IPS-15b (cell line): ENCODE measurements at regions not wholly inside any gene's neighbourhood (a gene's known extent, or its start where the extent isn't known, plus 50 kb on each side); places are given as distances from the start of the nearest gene placed in this dataset.

Experiments used
- H3K27me3 ChIP-seq: one replicate; pipeline ENCODE4 v1.6.1; 2013; ENCODE audit warnings: low read length; ENCODE audit not compliant: control insufficient read depth, insufficient read depth
- H3K36me3 ChIP-seq: one replicate; pipeline ENCODE4 v1.6.1; 2013; ENCODE audit warnings: low read length; ENCODE audit not compliant: control insufficient read depth, insufficient read depth
- H3K4me1 ChIP-seq: one replicate; pipeline ENCODE4 v1.6.1; 2013; ENCODE audit warnings: mild to moderate bottlenecking, low read length; ENCODE audit not compliant: control insufficient read depth, insufficient read depth
- H3K4me3 ChIP-seq: one replicate; pipeline ENCODE4 v1.5.1; 2013; ENCODE audit warnings: low read depth, low read length
- H3K9ac ChIP-seq: one replicate; pipeline ENCODE4 v1.6.1; 2013; ENCODE audit warnings: low read depth, mild to moderate bottlenecking, low read length
- H3K9me3 ChIP-seq: one replicate; pipeline ENCODE4 v1.6.1; 2013; ENCODE audit warnings: mild to moderate bottlenecking, low read length; ENCODE audit not compliant: control insufficient read depth, insufficient read depth

- no peaks in the 10 kb centered on the region for H3K9me3 ChIP-seq
- no peaks in the 10 kb centered on the region for H3K36me3 ChIP-seq
- H3K4me1 ChIP-seq: no peaks in the 10 kb centered on the region
- H3K4me3 ChIP-seq: no peak overlapping the region
- no peaks in the 10 kb centered on the region for H3K27me3 ChIP-seq
- no peak overlapping the region for H3K9ac ChIP-seq
Measured at GRCh38 chr10:120314442-120314841, 142.6 kb upstream of the PLPP4 start.

- no peaks in the 10 kb centered on the region for H3K9me3 ChIP-seq
- H3K27me3 ChIP-seq: no peaks in the 10 kb centered on the region
- H3K4me1 ChIP-seq: no peaks in the 10 kb centered on the region
- H3K9ac ChIP-seq: no peak overlapping the region
- no peaks in the 10 kb centered on the region for H3K36me3 ChIP-seq
- H3K4me3 ChIP-seq: no peak overlapping the region
Measured at GRCh38 chr10:120318862-120319261, 138.2 kb upstream of the PLPP4 start.

GRCh38 chr10:120327675-120328074 lies 129.4 kb upstream of the PLPP4 start:
- Histone ChIP-seq H3K4me1 (no peaks in the 10 kb centered on the region), H3K4me3 (no peak overlapping the region), H3K27me3 (no peaks in the 10 kb centered on the region), H3K9ac (no peak overlapping the region), H3K36me3 (no peaks in the 10 kb centered on the region), H3K9me3 (no peaks in the 10 kb centered on the region)

- H3K4me3 ChIP-seq: no peak overlapping the region
- no peaks in the 10 kb centered on the region for H3K36me3 ChIP-seq
- no peaks in the 10 kb centered on the region for H3K27me3 ChIP-seq
- H3K9ac ChIP-seq: no peak overlapping the region
- H3K4me1 ChIP-seq: no peaks in the 10 kb centered on the region
- no peaks in the 10 kb centered on the region for H3K9me3 ChIP-seq
Measured at GRCh38 chr10:120328647-120329046, 128.4 kb upstream of the PLPP4 start.

GRCh38 chr10:120335553-120335952 lies 121.5 kb upstream of the PLPP4 start:
- no peak overlapping the region for H3K4me3 ChIP-seq
- no peaks in the 10 kb centered on the region for H3K9me3 ChIP-seq
- H3K9ac ChIP-seq: no peak overlapping the region
- H3K27me3 ChIP-seq: no peaks in the 10 kb centered on the region
- H3K36me3 ChIP-seq: no peaks in the 10 kb centered on the region
- H3K4me1 ChIP-seq: no peaks in the 10 kb centered on the region

- Histone ChIP-seq H3K9me3 (no peaks in the 10 kb centered on the region), H3K4me3 (no peak overlapping the region), H3K27me3 (no peaks in the 10 kb centered on the region), H3K36me3 (no peaks in the 10 kb centered on the region), H3K9ac (no peak overlapping the region), H3K4me1 (no peaks in the 10 kb centered on the region)
Measured at GRCh38 chr10:120336306-120336910, 120.6 kb upstream of the PLPP4 start.

- Histone ChIP-seq H3K4me3 (no peak overlapping the region), H3K9ac (no peak overlapping the region), H3K27me3 (no peaks in the 10 kb centered on the region), H3K4me1 (no peaks in the 10 kb centered on the region), H3K36me3 (no peaks in the 10 kb centered on the region), H3K9me3 (no peaks in the 10 kb centered on the region)
Measured at GRCh38 chr10:120336911-120337540, 120.0 kb upstream of the PLPP4 start.

- Histone ChIP-seq H3K9me3 (no peaks in the 10 kb centered on the region), H3K4me1 (peaks cover 4% of the 10 kb centered on the region), H3K27me3 (no peaks in the 10 kb centered on the region), H3K9ac (no peak overlapping the region), H3K4me3 (no peak overlapping the region), H3K36me3 (no peaks in the 10 kb centered on the region)
Measured at GRCh38 chr10:120342115-120342714, 114.8 kb upstream of the PLPP4 start.

GRCh38 chr10:120345186-120345585 lies 111.8 kb upstream of the PLPP4 start:
- H3K9ac ChIP-seq: no peak overlapping the region
- H3K4me3 ChIP-seq: no peak overlapping the region
- H3K4me1 ChIP-seq: peaks cover 4% of the 10 kb centered on the region
- no peaks in the 10 kb centered on the region for H3K36me3 ChIP-seq
- no peaks in the 10 kb centered on the region for H3K27me3 ChIP-seq
- no peaks in the 10 kb centered on the region for H3K9me3 ChIP-seq

- Histone ChIP-seq H3K9me3 (no peaks in the 10 kb centered on the region), H3K4me1 (no peaks in the 10 kb centered on the region), H3K36me3 (no peaks in the 10 kb centered on the region), H3K9ac (no peak overlapping the region), H3K4me3 (no peak overlapping the region), H3K27me3 (no peaks in the 10 kb centered on the region)
Measured at GRCh38 chr10:120347644-120348043, 109.4 kb upstream of the PLPP4 start.

GRCh38 chr10:120349069-120349468 lies 108.0 kb upstream of the PLPP4 start:
- Histone ChIP-seq H3K9ac (no peak overlapping the region), H3K9me3 (no peaks in the 10 kb centered on the region), H3K36me3 (no peaks in the 10 kb centered on the region), H3K4me1 (no peaks in the 10 kb centered on the region), H3K27me3 (no peaks in the 10 kb centered on the region), H3K4me3 (no peak overlapping the region)

- H3K4me3 ChIP-seq: no peak overlapping the region
- no peaks in the 10 kb centered on the region for H3K9me3 ChIP-seq
Measured at GRCh38 chr10:120355425-120355824, 101.6 kb upstream of the PLPP4 start.

More at GRCh38 chr10:120355425-120355824, 101.6 kb upstream of the PLPP4 start:
- Histone ChIP-seq H3K9ac (no peak overlapping the region), H3K27me3 (no peaks in the 10 kb centered on the region), H3K36me3 (no peaks in the 10 kb centered on the region), H3K4me1 (no peaks in the 10 kb centered on the region)
